Thyroid gland (tissue), 4 donors: ENCODE measurements at regions not wholly inside any gene's neighbourhood (a gene's known extent, or its start where the extent isn't known, plus 50 kb on each side); places are given as distances from the start of the nearest gene placed in this dataset.

Source experiments
- CTCF ChIP-seq, 6 experiments: fragments of 200-600 bp in 3 of 6; fragments of 450-650 bp in 3 of 6; sonication (generic) in 3 of 6; IDR thresholded peaks; one replicate each; pipeline ENCODE4 v1.5.1; 2016 to 2019; ENCODE audit warnings: antibody characterized with exemption in 6 of 6, mild to moderate bottlenecking in 2 of 6, inconsistent platforms in 1 of 6, moderate library complexity in 1 of 6
- POLR2A ChIP-seq, 2 donors: fragments of 450-650 bp; IDR thresholded peaks; one replicate each; pipeline ENCODE4 v1.6.1; 2017; ENCODE audit warnings: antibody characterized with exemption in 2 of 2, mild to moderate bottlenecking in 2 of 2, moderate library complexity in 1 of 2

GRCh38 chr6:97864826-97865225, 581.8 kb upstream of the MMS22L start:
- no peak for TF ChIP-seq POLR2A (IDR thresholded peaks at IDR 0.05)
- TF ChIP-seq CTCF (IDR thresholded peaks at IDR 0.05) = no peak
